Epidermal melanocyte (primary cell): ENCODE measurements at regions not wholly inside any gene's neighbourhood (a gene's known extent, or its start where the extent isn't known, plus 50 kb on each side); places are given as distances from the start of the nearest gene placed in this dataset.
A peak's percentile ranks its signal among the peaks of the same experiment; 100 is the strongest.

Experiments used
- DNase-seq: peaks from one replicate; pipeline ENCODE4 v3.0.0; 2011; ENCODE audit warnings: low spot score; ENCODE audit not compliant: insufficient read length

GRCh38 chr7:114128880-114129279 lies 210.1 kb upstream of the PPP1R3A start:
- no peak for DNase-seq

GRCh38 chr7:114126095-114126494 lies 207.3 kb upstream of the PPP1R3A start:
- no peak for DNase-seq

GRCh38 chr7:114112806-114113205 lies 194.0 kb upstream of the PPP1R3A start:
- DNase-seq: no peak

GRCh38 chr7:114110666-114111065 lies 191.9 kb upstream of the PPP1R3A start:
- no peak for DNase-seq

- no peak for DNase-seq
Observed at GRCh38 chr7:114109721-114110120, 190.9 kb upstream of the PPP1R3A start.

- DNase-seq: no peak
Observed at GRCh38 chr7:114109304-114109703, 190.5 kb upstream of the PPP1R3A start.

- DNase-seq: no peak
Observed at GRCh38 chr7:114108510-114108909, 189.7 kb upstream of the PPP1R3A start.

GRCh38 chr7:114107522-114107921 lies 188.7 kb upstream of the PPP1R3A start:
- no peak for DNase-seq

- no peak for DNase-seq
Observed at GRCh38 chr7:114104035-114104434, 185.2 kb upstream of the PPP1R3A start.

GRCh38 chr7:114102996-114103395 lies 184.2 kb upstream of the PPP1R3A start:
- no peak for DNase-seq

GRCh38 chr7:114102131-114102530 lies 183.3 kb upstream of the PPP1R3A start:
- no peak for DNase-seq

GRCh38 chr7:114100810-114101209 lies 182.0 kb upstream of the PPP1R3A start:
- no peak for DNase-seq

GRCh38 chr7:114099337-114099736 lies 180.5 kb upstream of the PPP1R3A start:
- DNase-seq: no peak

GRCh38 chr7:114095885-114096284 lies 177.1 kb upstream of the PPP1R3A start:
- no peak for DNase-seq

- DNase-seq: no peak
Observed at GRCh38 chr7:114088470-114088940, 169.7 kb upstream of the PPP1R3A start.

- no peak for DNase-seq
Observed at GRCh38 chr7:114087653-114088469, 169.1 kb upstream of the PPP1R3A start.

- no peak for DNase-seq
Observed at GRCh38 chr7:114086914-114087652, 168.3 kb upstream of the PPP1R3A start.

- DNase-seq: no peak
Observed at GRCh38 chr7:114086537-114086913, 167.7 kb upstream of the PPP1R3A start.

GRCh38 chr7:114085592-114086501 lies 167.0 kb upstream of the PPP1R3A start:
- DNase-seq: peak; percentile 58

GRCh38 chr7:114085313-114085591 lies 166.4 kb upstream of the PPP1R3A start:
- no peak for DNase-seq

- DNase-seq: no peak
Observed at GRCh38 chr7:114084472-114085312, 165.9 kb upstream of the PPP1R3A start.
